Non-pigmented ciliary epithelial cell (primary cell): ENCODE measurements at regions not wholly inside any gene's neighbourhood (a gene's known extent, or its start where the extent isn't known, plus 50 kb on each side); places are given as distances from the start of the nearest gene placed in this dataset.

ENCODE experiments used
- DNase-seq: peaks from one replicate; pipeline ENCODE4 v3.0.0-alpha.2; 2010; ENCODE audit warnings: low read depth

- DNase-seq = no peak
Measured at GRCh38 chr2:16293871-16294270, 353.5 kb downstream of the MYCN start.

GRCh38 chr2:16293398-16293797, 353.0 kb downstream of the MYCN start:
- DNase-seq = no peak

GRCh38 chr2:16291731-16292550, 351.6 kb downstream of the MYCN start:
- no peak for DNase-seq

- no peak for DNase-seq
Measured at GRCh38 chr2:16291226-16291625, 350.9 kb downstream of the MYCN start.

GRCh38 chr2:16290311-16291020, 350.1 kb downstream of the MYCN start:
- no peak for DNase-seq

- no peak for DNase-seq
Measured at GRCh38 chr2:16288371-16289112, 348.2 kb downstream of the MYCN start.

- DNase-seq = no peak
Measured at GRCh38 chr2:16287831-16288230, 347.5 kb downstream of the MYCN start.

GRCh38 chr2:16287281-16287680, 346.9 kb downstream of the MYCN start:
- DNase-seq = no peak

GRCh38 chr2:16285813-16286510, 345.6 kb downstream of the MYCN start:
- DNase-seq = no peak

GRCh38 chr2:16284941-16285625, 344.7 kb downstream of the MYCN start:
- no peak for DNase-seq

GRCh38 chr2:16283071-16283850, 342.9 kb downstream of the MYCN start:
- DNase-seq = no peak

- no peak for DNase-seq
Measured at GRCh38 chr2:16282511-16282910, 342.2 kb downstream of the MYCN start.

- peak; percentile 6 for DNase-seq
Measured at GRCh38 chr2:16281451-16282335, 341.3 kb downstream of the MYCN start.

GRCh38 chr2:16280081-16280480, 339.7 kb downstream of the MYCN start:
- DNase-seq = no peak

GRCh38 chr2:16279641-16280040, 339.3 kb downstream of the MYCN start:
- no peak for DNase-seq

- no peak for DNase-seq
Measured at GRCh38 chr2:16279201-16279570, 338.8 kb downstream of the MYCN start.

- no peak for DNase-seq
Measured at GRCh38 chr2:16278421-16279200, 338.3 kb downstream of the MYCN start.

- DNase-seq = no peak
Measured at GRCh38 chr2:16277117-16277516, 336.8 kb downstream of the MYCN start.

- DNase-seq = no peak
Measured at GRCh38 chr2:16275661-16276060, 335.3 kb downstream of the MYCN start.
